ENCODE measurements at regions not wholly inside any gene's neighbourhood (a gene's known extent, or its start where the extent isn't known, plus 50 kb on each side); places are given as distances from the start of the nearest gene placed in this dataset.

DNA sequence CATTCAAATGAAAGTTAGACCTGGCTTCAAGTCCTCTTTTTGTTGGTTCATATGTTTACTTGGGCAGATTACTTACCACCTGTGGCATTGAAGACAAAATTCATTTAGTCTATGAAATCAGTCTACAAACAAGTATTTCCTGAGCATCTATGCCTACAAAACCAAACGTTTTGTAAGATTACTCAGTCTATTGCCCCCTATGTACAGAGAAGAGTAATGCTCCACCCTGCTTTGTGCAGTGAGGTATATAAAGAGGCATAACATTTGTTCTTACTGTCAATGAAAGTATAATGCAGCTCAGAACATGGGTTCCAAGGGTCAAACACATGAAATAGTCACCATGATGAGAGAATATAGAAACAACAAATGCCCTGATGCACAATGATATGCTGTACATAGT is 580.7 kb downstream of the KIF4B start:
- ATAC-seq: no peak
- no peak for DNase-seq (ENCODE audit: extremely low read depth in 1 of 4, low spot score in 3 of 4)
- Histone ChIP-seq H2AFZ (ENCODE audit: low read depth, low read length) (no peak overlapping the region), H3K9me3 (replicated peaks; ENCODE audit: control insufficient read depth, insufficient read depth, low read depth, low read length) (no peaks in the 10 kb centered on the region), H3K27me3 (ENCODE audit: control insufficient read depth in 2 of 2, insufficient read depth in 2 of 2, low read length in 2 of 2) (no peaks in the 10 kb centered on the region), H3K9me1 (ENCODE audit: control insufficient read depth, insufficient read depth, low read length) (no peaks in the 10 kb centered on the region), H3K4me2 (ENCODE audit: insufficient read depth, low read length) (no peak overlapping the region), H3K79me2 (ENCODE audit: control insufficient read depth, insufficient read depth, low read length) (no peaks in the 10 kb centered on the region), H4K20me1 (replicated peaks; ENCODE audit: control insufficient read depth, insufficient read depth, low read length) (no peaks in the 10 kb centered on the region), H3K4me3 (no peak overlapping the region), H3K27ac (ENCODE audit: extremely low read depth, low read depth, low read length) (no peak overlapping the region), H3K36me3 (ENCODE audit: control insufficient read depth, insufficient read depth, low read length) (no peaks in the 10 kb centered on the region), H3K9ac (ENCODE audit: insufficient read depth in 1 of 2, low read depth in 2 of 2, low read length in 2 of 2) (no peak overlapping the region), H3K4me1 (replicated peaks in 1 of 2; ENCODE audit: control insufficient read depth in 2 of 2, insufficient read depth in 2 of 2, low read length in 2 of 2) (no peaks in the 10 kb centered on the region)
- no peak for FAIRE-seq
- intact Hi-C loops (cut with micrococcal nuclease): no loop called here
- BruUV-seq (replicated peaks): no TSS peak
- ChIA-PET POLR2A (interaction anchor here (0.6 kb wide), 1 partner anchor 1737 kb away, joined by 3 read pairs; no protein-coding TSS in a partner anchor), CTCF (ENCODE audit: low intra/inter-chr PET ratio) (no interaction called here)
- WGBS (ENCODE audit: insufficient coverage, low coverage, missing lambda C conversion rate): 0% methylated on average over 1 of the region's 1 CpG
- no peak for TF ChIP-seq RBBP5 (IDR thresholded peaks at IDR 0.05; ENCODE audit: borderline replicate concordance, insufficient read depth, low read length, poor library complexity, severe bottlenecking)
- no peak for TF ChIP-seq TCF3 (CRISPR knock-in tag; IDR thresholded peaks at IDR 0.05)
- TF ChIP-seq ZNF778 (CRISPR knock-in tag; IDR thresholded peaks at IDR 0.05): no peak
- no peak for TF ChIP-seq TEAD1 (CRISPR knock-in tag; IDR thresholded peaks at IDR 0.05)
- no peak for TF ChIP-seq NCOA4 (IDR thresholded peaks at IDR 0.05; ENCODE audit: partially characterized antibody)
- no peak for TF ChIP-seq HMG20A (CRISPR knock-in tag; conservative IDR thresholded peaks at IDR 0.05)
- TF ChIP-seq ZFP30 (CRISPR knock-in tag; IDR thresholded peaks at IDR 0.05; ENCODE audit: borderline replicate concordance): no peak
- TF ChIP-seq PHF8 (IDR thresholded peaks at IDR 0.05; ENCODE audit: borderline replicate concordance, low read length): no peak
- in situ Hi-C loops (cut with MboI): no loop called here
